Fibroblast of skin of back (primary cell): ENCODE measurements at regions not wholly inside any gene's neighbourhood (a gene's known extent, or its start where the extent isn't known, plus 50 kb on each side); places are given as distances from the start of the nearest gene placed in this dataset.

Experiments
- DNase-seq: peaks from one replicate; pipeline ENCODE4 v3.0.0-alpha.2; 2013

DNA sequence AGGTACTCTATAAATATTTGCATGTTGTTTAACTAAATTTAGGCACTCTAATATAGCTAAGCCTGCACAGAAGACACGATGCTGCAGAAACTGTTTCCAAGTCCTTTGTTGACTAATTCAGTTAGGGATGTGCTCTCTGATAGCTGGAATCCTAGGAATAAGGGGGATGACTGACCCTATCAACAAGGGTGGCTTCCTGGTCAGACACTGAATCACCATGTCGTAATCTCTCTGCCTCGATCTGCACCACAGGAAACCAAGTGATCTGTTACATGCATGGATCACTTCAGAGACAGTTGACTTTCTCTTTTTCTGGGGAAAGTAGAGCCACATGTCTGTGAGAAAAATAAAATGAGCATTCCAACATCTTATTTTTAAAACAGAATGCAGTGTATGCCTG lies 169.1 kb downstream of the GUCY2F start:
- DNase-seq = peak; percentile 46

DNA sequence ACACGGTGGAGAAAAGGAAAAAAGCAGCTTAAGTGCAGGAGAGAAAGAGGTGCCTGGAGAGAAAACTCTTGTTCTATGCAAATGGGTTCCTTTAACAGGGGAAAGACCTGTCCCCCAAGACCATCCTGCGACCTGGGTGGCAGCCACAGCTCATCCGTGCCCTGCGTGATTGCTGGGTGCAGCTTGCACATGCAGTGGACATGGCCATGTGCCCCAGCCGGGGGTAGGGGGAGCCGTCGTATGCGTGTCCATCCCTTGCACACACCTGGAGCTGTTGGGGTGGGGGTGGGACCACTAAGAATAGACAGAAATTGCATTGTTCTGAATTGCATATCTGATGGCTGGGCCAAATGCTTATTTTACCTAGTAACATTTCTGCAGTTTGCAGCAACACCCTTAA lies 171.9 kb downstream of the GUCY2F start:
- DNase-seq = no peak

DNA sequence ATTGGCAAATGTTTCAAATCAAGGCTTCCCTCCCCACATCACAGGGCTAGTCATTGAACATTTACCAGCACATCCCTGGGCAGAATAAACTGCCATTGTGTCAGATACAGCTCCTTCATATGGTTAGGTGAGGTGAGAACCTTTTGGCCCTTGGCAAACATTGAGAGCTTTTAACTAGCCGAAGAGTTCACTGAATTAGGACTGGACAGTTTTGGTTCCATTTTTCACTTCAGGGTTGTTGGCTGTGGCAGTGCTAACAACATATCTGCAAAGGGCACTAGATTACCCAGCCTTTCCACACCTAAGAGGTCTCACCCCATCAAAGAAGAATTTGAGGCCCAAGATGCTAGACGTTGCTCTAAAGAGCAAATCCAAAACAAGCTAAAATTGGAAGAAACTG lies 180.7 kb downstream of the GUCY2F start:
- DNase-seq = no peak

DNA sequence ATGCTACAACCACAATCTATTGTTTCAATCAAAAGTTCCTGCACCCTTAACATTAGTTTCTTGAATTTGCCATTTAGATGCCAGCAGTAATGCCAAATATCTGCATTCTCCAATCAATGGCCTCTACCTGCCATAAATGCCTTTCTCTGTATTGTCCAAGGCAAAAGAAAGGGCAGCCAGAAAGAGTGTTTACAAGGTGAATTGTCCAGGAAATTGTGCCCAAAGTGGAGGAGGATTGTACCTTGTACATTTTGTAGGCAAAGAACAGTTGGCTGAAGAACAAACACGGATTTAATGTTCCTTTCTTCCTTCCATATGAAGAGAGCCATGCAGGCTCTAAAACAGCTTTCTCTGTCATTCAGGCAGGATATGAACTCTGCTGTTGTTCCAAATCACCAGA lies 181.5 kb downstream of the GUCY2F start:
- DNase-seq = no peak

DNA sequence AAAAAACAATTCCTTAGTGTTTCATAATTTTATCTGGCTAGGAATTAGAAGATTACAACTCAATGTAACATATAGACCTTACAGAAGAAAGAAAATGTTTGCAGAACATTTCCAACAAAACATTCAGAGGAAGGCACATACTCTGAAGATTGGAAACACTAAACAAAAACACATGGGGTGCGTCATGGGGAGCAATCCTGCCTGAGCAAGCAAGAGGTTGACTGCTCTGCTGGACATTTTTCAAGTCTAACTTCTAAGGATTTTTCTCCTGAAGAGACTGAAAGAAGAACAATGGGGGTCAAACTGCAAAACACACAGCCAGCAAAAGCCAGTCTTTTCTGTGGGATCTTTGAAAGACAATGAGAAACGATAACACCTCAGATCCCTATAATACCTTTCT lies 182.8 kb downstream of the GUCY2F start:
- no peak for DNase-seq

DNA sequence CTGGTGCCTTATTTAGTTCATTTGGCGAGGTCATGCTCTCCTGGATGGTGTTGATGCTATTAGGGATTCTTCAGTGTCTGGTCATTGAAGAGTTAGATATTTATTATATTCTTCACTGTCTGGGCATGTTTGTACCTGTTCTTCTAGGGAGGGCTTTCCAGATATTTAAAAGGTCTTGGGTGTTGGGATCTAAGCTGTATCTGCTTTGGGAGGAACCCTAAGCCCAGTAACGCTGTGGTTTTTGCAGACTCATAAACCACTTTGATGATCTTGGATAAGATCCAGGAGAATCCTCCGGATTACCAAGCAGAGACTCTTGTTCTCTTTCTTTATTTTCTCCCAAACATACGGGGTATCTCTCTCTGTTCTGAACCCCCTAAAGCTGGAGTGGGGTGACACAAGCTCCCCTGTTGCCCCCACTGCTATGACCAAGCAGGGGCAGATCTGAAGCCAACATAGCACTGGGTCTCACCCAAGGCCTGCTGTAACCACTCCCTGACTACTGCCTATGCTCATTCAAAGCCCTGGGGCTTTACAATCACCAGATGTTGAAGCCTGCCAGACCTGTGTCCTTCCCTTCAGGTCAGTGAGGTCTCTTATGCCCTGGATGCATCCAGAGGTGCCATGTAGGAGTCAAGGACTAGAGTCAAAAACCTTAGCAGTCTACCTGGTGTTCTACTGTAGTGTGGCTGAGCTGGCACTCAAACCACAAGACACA lies 187.6 kb downstream of the GUCY2F start:
- DNase-seq = peak; percentile 60

DNA sequence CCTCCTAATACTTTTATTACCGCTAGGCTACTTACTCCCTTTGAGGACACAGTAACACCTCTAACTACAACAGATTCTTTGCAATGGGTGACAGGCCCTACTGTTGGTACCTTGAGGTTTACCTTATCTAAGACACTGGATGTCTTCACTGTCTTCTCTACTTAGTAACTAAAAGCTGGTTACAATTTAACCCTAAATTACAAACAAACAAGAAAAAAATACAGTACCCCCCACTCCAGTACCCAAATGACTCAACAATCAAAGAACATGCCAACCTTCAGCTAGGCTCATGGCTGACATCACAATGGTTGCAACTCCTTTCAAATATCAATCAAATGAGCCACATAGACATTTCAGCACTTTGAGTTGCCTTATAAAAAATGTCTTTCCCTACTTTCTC lies 198.0 kb downstream of the GUCY2F start:
- DNase-seq = no peak

DNA sequence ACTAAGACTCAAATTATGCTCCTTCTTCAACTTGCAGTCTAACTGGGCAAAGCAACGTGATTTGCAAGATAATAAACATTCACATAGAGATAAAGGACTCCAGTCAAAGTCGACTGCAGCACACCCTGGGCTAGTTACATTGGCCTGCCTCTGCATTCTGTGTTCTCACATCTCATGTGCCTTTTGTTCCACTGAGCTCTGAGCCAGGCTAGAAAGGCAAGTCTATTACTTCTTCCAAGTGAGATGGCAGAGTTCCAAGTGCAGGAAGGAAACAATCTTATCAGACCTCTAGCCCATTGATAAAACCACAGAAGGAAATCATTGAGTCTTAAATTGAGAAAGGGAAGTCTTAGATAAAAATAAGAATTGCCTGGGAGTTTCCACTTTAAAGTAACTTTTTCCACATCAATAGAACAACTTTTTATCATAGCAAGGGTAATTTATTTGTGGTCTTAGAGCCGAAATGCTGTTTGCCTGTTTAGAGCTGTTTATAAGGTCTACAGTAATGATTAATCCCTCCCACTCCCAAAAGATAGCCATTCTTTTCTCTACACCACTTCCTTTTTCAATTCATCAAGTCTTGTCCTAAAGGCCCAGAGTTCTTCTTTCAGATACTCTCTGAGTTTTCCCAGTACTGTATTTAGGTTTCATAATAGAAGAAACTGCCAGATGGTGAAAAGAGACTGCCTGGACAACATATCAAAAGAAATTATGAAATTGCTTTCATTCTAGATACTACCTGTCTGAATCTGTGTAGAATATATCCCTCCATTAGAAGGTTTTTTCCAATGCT lies 200.2 kb downstream of the GUCY2F start:
- no peak for DNase-seq

DNA sequence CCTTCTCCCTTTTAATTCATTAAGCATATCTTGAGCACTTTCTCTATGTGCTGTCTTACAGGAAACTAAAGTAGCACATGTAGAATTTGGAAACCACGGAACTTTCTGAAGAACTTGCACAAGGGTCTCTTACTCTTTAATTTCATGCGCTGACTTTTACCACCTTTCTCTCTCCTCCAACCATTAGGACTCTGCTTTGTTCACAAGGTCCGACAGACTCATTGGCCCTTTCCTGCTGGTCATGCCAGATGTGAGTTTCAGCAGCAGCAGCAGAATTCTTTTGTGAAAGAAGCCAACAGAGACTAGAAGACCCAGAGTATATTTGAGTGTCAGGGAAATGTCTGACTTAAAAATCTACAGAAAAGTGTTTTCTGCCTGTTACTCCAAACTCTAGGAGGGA lies 207.1 kb downstream of the GUCY2F start:
- DNase-seq = no peak

DNA sequence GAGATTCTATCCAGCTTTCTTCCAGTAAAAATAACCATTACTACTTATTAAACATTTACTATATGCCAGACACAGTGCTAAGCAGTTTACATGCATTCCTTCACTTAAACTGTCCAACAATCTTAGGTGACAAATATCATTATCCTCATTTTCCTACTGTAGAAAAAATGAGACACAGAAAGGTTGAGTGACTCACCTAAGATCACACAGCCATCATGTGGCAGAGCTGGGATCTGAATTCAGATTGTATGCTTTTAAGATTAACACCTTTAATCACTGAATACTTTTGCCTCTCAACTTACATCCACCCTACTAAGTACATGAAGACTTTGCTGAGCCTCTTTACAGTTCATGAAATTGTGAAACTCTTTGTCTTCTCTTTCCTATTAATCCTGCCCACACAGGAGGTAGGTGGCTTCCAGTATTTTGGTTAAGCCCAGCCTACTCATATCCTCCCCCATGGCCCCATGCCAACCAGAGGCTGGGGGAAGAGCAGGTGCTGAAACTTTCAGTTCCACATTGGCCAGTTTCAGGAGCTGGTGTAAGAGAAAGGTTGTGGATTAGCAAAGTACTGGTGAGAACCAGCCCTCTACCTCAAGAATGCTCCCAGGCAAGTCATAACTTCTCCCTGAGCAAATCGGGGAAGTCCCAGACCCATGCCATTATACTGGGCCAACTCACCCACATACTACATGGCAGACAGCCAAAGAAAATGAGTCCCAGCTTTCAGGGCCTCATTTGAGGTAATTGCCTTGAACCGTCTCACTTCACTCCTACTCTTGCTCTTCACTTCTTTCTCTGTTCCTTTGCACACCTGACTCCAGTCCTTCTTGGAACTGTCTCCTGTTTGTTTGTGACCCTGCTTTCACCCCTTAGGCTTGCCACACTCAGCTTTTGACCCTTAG lies 211.1 kb downstream of the GUCY2F start:
- peak; percentile 58 for DNase-seq

DNA sequence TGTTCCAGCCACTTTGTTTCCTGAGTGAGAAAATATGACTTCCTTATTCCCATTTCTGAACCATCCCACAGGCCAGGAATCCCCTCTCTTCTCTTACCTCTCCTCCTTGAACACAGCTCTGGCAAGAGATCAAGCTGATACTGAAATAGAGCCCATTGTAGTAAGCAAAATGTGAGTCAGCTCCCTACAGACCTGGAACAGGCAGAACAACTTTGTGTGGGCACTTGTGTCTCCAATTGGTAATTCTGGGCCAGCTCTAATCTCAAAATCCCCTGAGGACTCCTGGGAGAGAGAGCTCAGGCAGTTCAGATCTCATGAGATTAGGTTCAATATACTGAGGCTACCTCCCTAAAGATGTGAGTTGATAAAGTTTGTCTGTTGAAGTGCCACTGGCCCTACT lies 213.5 kb downstream of the GUCY2F start:
- no peak for DNase-seq

DNA sequence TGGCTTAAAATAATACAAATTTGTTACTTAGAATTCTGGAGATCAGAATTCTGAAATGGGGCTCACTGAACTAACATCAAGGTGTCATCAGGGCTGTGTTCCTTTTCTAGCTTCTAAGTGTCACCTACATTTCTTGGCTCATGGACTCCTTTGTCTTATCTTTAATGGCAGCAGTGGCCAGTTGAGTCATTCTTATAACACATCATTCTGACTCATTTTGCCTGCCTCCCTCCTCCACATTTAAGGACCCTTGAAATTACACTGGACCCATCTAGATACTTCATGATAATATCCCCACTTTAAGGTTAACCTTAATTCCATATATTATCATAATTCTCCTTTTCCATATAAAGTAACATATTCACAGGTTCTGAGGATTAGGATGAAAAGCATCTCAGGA lies 215.9 kb downstream of the GUCY2F start:
- DNase-seq = peak; percentile 0

DNA sequence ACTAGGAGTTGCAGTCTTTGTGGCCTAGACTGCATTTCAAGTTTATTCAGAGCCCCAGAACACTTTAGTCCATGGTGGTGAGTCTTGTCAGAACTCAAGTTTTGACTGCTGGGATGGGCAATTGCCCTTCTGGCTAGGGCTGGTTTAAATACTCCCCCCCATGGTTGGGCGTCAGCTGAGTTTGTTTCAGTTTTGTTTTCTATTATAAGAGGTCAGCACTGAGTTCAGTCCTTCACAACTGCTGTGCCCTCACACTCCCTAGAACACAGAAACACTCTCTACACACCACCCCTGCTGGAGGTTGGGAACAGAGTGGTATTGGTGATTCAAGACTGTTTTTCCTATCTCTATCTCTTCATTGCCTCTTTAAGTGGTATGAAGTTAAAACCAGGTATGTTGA lies 217.0 kb downstream of the GUCY2F start:
- DNase-seq = no peak

DNA sequence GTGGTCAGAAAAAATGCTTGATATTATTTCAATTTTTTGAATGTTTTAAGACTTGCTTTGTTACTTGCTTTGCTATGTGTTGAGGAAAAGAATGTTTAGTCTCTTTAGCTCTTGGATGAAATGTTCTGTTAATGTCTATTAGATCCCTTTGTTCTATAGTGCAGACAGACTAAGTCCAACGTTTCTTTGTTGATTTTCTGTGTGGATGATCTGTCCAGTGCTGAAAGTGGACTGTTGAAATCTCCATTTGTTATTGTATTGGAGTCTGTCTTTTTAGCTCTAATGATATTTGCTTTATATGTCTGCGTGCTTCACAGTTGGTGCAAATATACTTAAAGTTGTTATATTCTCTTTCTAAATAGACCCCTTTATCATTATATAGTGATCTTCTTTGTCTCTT lies 220.6 kb downstream of the GUCY2F start:
- no peak for DNase-seq

DNA sequence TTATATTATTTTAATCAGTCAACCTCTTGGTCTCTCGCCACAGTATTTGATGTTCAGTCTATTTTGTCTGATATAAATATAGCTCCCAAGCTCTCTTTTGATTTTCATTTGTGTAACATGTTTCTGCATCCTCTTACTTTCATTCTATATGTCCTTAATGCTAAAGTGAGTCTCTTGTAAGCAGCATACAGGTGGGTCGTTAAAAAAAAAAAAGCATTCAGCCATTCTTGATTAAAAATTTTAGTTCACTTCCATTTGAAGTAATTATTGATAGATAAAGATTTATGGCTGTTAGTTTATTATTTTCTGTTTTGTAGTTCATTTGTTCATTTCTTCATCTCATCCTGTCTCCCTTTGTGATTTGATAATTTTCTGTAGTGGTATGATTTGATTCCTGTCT lies 229.1 kb downstream of the GUCY2F start:
- no peak for DNase-seq

DNA sequence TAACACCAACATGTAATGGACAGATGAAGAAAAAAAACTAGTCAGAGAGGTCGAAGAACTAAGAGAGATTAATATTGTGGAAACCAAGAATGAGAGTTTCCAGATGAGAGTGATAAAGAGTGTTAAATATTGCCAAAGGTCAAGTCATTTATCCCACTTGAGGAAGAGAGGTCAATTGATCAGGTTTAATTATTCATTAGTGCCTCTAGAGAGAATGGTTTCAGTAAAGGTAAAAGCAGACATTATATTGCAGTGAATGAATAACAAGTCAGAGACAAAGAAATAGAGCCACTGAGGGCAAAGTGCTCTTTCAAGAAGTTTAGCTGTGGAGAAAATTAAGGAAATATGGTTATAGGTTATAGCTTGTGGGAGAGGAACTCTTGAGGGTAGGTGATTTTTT lies 263.1 kb downstream of the GUCY2F start:
- no peak for DNase-seq

DNA sequence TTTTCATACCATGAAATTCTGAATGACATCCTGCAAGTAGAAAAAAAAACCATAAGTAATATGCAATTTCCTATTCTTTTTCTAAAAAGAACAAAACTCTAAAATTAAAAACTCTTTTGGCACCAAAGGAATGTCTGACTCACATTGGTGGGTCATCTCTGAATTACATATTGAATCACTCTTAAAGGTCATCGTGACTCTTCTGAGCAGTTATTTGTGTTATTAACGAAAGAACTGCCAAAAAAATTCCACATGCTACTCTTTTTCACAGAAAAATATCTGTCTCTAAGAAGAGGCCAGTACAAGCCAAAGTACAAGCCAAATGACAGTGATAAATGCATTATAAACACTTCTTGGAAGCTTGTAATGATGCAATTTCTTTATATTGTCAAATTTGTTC lies 282.2 kb downstream of the GUCY2F start:
- peak; percentile 70 for DNase-seq

DNA sequence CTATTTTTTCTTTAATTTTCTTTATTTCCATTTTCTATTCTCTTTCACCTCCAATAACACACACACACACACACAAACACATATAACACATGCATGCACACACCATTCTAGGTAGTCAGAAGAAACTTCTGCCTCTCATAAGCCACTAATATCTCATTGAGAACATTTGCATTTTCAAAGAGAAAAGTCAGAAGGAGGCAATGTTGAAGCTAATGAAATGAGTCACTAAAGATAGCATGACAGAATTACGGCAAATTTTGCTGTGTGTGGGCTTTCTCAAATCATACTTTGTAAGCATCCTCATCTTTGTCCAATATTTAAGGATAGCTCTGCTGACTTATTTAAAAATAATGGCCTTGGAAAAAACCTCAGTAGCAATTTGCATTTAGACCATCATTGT lies 291.3 kb downstream of the GUCY2F start:
- no peak for DNase-seq

DNA sequence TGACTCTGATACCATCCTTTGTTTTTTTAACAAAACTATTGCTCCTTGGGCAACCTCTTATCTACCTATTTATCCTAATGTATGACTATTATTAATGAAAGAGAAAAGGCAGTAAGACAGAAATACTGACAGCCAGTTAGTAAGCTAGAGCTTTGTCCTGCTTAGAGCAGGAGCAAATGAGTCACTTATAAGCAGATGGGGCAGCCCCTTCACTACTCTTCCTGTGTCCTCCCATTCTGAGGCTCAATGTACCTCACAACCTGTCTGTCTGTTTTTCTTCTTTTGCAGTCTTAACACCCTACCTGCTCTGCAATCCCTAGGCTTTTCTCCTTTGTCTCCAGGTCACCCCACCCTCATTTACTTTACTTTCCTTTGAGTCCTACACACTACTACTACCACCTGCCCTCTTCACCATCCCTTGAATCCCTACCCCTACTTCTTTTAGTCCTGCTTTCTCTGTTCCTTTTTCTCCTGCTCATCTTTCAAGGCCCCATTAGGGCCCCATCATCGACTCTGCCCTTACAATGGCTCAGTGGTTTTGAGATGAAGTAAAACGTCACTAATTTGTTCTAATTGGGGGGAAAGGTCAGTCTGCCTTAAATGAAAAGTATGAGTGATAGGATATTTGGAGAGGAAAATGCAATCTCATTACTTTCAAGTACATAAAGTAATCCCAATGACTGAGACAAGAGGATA lies 294.3 kb downstream of the GUCY2F start:
- DNase-seq = no peak

DNA sequence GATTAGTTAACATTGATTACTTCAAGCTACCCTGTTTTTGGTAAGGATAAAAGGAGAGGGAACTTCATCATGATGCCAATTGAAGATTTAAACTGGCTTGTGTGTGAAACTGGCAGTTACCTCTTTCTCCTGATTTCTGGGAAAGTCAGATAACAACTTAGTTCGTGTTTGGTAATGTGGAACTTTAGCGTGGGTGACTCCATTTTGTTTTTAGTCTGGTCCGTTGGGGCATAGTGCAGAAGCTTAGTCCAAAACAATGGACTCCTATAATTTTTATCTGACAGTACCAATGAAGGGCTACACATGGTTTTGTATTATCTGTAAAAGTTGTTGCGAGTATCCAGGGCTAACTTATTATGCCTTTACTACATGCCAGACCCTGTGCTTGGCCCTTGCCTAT lies 294.9 kb downstream of the GUCY2F start:
- no peak for DNase-seq

DNA sequence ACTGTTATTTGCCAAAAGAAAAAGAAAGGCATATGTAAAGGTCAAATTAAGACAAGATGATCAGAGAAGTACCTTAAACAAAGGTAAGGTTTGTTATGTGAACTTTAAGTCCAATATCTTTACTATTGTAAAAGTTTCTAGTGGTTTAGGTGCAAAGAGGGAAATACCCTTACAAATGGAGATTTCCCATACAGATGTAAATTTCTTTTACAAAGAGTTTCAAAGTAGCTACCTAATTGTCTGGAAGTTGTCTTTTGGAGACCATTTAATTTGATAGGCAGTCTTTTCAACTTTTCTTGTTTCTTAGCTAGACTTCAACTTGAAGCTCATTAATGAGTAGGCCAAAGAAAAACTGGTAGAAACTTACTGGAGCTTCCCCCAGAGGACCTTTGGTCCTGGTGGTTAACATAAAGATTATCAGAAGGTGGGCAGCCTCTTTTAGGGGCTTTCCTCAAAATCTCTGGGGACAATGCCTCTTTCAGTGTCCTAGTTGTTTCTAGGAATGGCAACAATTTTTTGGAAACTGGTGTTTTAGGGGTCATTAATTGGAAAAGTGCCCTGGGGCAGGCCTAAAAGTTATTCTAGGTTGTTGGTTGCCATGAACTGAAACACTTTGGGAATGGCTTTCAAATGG lies 297.3 kb downstream of the GUCY2F start:
- no peak for DNase-seq

DNA sequence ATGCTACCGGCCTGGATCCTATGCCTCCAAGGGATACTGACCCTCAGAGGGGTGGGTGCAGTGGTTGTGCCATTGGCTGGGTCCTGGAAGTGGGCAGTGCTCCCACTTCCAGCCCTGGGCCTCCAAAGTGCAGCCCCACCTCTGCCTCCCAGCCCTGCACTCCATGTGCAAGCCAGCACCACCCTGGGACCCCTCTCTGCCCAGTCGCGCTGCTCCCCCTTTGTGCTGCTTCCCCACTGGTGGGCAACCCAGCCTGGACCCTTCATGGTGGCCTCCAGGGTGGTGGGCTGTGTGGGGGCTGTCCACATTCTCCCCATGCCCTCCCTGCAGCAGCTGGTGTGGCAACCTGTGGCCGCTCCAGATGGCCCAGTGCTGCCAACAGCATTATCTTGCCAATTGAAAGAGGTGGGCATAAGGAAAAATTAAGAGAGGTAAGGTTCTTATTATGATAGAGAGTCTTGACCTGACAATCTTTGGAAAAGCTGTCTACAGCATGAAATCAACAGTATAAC lies 309.7 kb downstream of the GUCY2F start:
- DNase-seq = no peak
